Adrenal gland (tissue), 5 donors: ENCODE measurements at regions not wholly inside any gene's neighbourhood (a gene's known extent, or its start where the extent isn't known, plus 50 kb on each side); places are given as distances from the start of the nearest gene placed in this dataset.

Experiments used
- CTCF ChIP-seq, 6 experiments: fragments of 450-650 bp in 4 of 6; fragments of 200-600 bp in 2 of 6; sonication (generic) in 1 of 6; IDR thresholded peaks; 1 replicate in 5 of 6; 2 replicates in 1 of 6; pipeline versions ENCODE4 v1.5.1 to v1.8.0; 2016 to 2021; ENCODE audit warnings: antibody characterized with exemption in 6 of 6, mild to moderate bottlenecking in 2 of 6, moderate library complexity in 1 of 6
- POLR2A ChIP-seq, 2 donors: fragments of 450-650 bp; IDR thresholded peaks; one replicate each; pipeline ENCODE4 v1.6.1; 2017; ENCODE audit warnings: antibody characterized with exemption in 2 of 2, mild to moderate bottlenecking in 2 of 2, moderate library complexity in 1 of 2
- donor health status: DM: no; HTN: no; CAD: no.

GRCh38 chr1:208834381-208835096 lies 590.4 kb upstream of the PLXNA2 start:
- TF ChIP-seq CTCF (IDR thresholded peaks at IDR 0.05), result no peak
- TF ChIP-seq POLR2A (IDR thresholded peaks at IDR 0.05), result no peak
